Breast epithelium (tissue), 3 donors: ENCODE measurements at regions not wholly inside any gene's neighbourhood (a gene's known extent, or its start where the extent isn't known, plus 50 kb on each side); places are given as distances from the start of the nearest gene placed in this dataset.

ENCODE experiments used
- CTCF ChIP-seq, 3 donors: fragments of 450-650 bp; IDR thresholded peaks; one replicate each; pipeline ENCODE4 v1.5.1; 2016 to 2017; ENCODE audit warnings: antibody characterized with exemption in 3 of 3, mild to moderate bottlenecking in 3 of 3, moderate library complexity in 3 of 3
- POLR2A ChIP-seq: fragments of 450-650 bp; IDR thresholded peaks from one replicate; pipeline ENCODE4 v1.6.1; 2016; ENCODE audit warnings: antibody characterized with exemption, mild to moderate bottlenecking, moderate library complexity
- POLR2AphosphoS5 ChIP-seq, 3 donors: sonication (generic); formaldehyde crosslinking; IDR thresholded peaks; one replicate each; pipeline ENCODE4 v1.6.1; 2017; ENCODE audit warnings: antibody characterized with exemption in 3 of 3

GRCh38 chr12:92049403-92049802, 96.2 kb downstream of the BTG1 start:
- TF ChIP-seq POLR2A: no peak
- no peak for TF ChIP-seq CTCF (IDR thresholded peaks at IDR 0.05)
- no peak for TF ChIP-seq POLR2AphosphoS5 (IDR thresholded peaks at IDR 0.05)
